Thyroid gland (tissue), 4 donors: ENCODE measurements at regions not wholly inside any gene's neighbourhood (a gene's known extent, or its start where the extent isn't known, plus 50 kb on each side); places are given as distances from the start of the nearest gene placed in this dataset.

Source experiments
- POLR2A ChIP-seq, 2 donors: fragments of 450-650 bp; IDR thresholded peaks; one replicate each; pipeline ENCODE4 v1.6.1; 2017; ENCODE audit warnings: antibody characterized with exemption in 2 of 2, mild to moderate bottlenecking in 2 of 2, moderate library complexity in 1 of 2
- TF ChIP-seq, protein P1 (sequence below), 6 experiments: fragments of 200-600 bp in 3 of 6; fragments of 450-650 bp in 3 of 6; sonication (generic) in 3 of 6; IDR thresholded peaks; one replicate each; pipeline ENCODE4 v1.5.1; 2016 to 2019; ENCODE audit warnings: antibody characterized with exemption in 6 of 6, mild to moderate bottlenecking in 2 of 6, inconsistent platforms in 1 of 6, moderate library complexity in 1 of 6

DNA sequence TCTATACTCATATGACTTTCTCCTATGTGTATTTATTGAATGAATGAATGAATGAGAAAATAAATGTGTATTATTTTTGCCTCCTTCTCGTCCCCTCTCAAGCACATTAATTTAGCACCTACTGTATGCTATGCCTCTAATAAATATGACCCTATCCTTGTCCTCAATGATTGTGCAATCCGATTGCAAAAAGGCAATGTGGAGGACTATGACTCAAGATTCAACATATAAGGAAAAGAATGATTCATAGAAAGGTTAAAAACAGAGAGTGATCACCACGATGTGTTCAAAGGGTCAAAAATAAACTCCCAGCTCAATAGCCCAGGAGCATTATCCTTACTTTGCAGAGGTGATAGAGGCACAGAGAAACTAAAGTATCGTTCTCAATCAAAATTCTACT is 322.8 kb upstream of the SORCS1 start:
- TF ChIP-seq, protein P1, sequence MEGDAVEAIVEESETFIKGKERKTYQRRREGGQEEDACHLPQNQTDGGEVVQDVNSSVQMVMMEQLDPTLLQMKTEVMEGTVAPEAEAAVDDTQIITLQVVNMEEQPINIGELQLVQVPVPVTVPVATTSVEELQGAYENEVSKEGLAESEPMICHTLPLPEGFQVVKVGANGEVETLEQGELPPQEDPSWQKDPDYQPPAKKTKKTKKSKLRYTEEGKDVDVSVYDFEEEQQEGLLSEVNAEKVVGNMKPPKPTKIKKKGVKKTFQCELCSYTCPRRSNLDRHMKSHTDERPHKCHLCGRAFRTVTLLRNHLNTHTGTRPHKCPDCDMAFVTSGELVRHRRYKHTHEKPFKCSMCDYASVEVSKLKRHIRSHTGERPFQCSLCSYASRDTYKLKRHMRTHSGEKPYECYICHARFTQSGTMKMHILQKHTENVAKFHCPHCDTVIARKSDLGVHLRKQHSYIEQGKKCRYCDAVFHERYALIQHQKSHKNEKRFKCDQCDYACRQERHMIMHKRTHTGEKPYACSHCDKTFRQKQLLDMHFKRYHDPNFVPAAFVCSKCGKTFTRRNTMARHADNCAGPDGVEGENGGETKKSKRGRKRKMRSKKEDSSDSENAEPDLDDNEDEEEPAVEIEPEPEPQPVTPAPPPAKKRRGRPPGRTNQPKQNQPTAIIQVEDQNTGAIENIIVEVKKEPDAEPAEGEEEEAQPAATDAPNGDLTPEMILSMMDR (IDR thresholded peaks at IDR 0.05) = no peak
- no peak for TF ChIP-seq POLR2A (IDR thresholded peaks at IDR 0.05)
